GM13977 (cell line): ENCODE measurements at regions not wholly inside any gene's neighbourhood (a gene's known extent, or its start where the extent isn't known, plus 50 kb on each side); places are given as distances from the start of the nearest gene placed in this dataset.
"Not testable (repeated sequence)": the region's sequence is repeated elsewhere in the genome, so short reads cannot be mapped to it uniquely, and the experiment has no call there.

Experiments used
- DNase-seq: peaks from one replicate; pipeline ENCODE4 v3.0.0; 2012; ENCODE audit warnings: low spot score
- CTCF ChIP-seq: IDR thresholded peaks from 2 replicates; pipeline ENCODE4 v1.5.1; 2012; ENCODE audit warnings: mild to moderate bottlenecking, control low read depth; ENCODE audit not compliant: insufficient read depth; ENCODE audit errors: extremely low read depth, missing control alignments
- in situ Hi-C: fragments of 300-500 bp; cut with MboI; formaldehyde crosslinking; loops from one replicate; pipeline ENCODE4 v1.12.0; 2022; ENCODE audit warnings: low sequenced_read_pairs, low pct_unique_long_range_greater_than_20kb, mixed read lengths, inconsistent platforms; ENCODE audit not compliant: unreplicated experiment

- in situ Hi-C loops, result no loop called here
- no peak for TF ChIP-seq CTCF
- no peak for DNase-seq
Observed at GRCh38 chr3:38960042-38960622, 91.6 kb downstream of the SCN11A start.

GRCh38 chr3:38958026-38958720 lies 93.6 kb downstream of the SCN11A start:
- TF ChIP-seq CTCF, result no peak
- no peak for DNase-seq
- in situ Hi-C loops, result no loop called here

GRCh38 chr3:38957296-38957695 lies 94.4 kb downstream of the SCN11A start:
- TF ChIP-seq CTCF, result no peak
- in situ Hi-C loops, result no loop called here

GRCh38 chr3:38952721-38953120 lies 99.0 kb downstream of the SCN11A start:
- no peak for TF ChIP-seq CTCF
- no peak for DNase-seq
- in situ Hi-C loops, result no loop called here

More at GRCh38 chr3:38957296-38957695, 94.4 kb downstream of the SCN11A start:
- no peak for DNase-seq

DNA sequence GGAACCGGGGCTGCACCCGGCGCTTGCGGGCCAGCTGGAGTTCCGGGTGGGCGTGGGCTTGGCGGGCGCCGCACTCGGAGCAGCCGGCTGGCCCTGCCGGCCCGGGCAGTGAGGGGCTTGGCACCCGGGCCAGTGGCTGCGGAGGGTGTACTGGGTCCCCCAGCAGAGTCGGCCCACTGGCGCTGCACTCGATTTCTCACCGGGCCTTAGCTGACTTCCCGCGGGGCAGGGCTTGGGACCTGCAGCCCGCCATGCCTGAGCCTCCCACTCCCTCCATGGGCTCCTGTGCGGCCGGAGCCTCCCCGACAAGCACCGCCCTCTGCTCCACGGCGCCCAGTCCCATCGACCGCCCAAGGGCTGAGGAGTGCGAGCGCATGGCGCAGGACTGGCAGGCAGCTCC lies 100.6 kb downstream of the SCN11A start:
- DNase-seq, in situ Hi-C loops: not testable (repeated sequence)

DNA sequence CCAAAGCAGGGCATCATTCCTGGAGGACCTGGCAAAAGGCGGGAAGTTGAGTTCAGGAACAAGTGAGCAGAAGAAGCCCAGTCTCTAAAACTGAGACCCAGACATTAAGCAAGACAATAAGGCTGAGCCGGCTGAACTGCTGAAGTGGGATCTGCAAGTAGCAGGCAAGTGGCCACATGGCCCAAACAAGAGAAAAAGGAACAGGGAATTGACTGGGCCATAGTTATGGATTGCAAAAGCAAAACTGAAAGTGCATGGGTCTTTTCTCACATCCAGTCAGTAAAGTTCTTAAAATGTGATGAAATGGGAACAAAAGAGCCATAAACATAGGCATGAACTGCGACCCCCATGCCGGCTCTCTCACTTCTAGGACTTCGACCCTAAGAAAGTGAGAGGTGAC lies 101.2 kb downstream of the SCN11A start:
- DNase-seq, result no peak
- in situ Hi-C loops, result no loop called here
- TF ChIP-seq CTCF, result no peak

DNA sequence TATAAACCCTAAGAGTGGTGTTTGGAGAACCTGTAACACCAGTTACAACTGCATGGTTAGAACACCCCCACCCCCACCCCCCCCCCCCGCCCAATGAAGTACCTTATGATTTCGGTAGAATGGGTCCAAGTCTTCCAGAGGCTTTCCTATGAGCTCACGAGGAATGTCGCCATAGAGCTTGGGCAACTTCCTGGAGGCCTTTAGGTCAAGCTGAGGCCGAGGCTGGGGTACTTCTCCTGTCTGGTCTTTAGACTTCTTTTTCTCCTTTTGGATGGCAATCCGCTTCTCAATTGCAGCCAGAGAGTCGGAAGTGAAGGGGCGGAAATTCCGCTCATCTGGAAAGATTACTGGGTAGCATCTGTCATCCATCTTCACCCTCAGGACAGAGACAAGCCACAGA lies 101.8 kb downstream of the SCN11A start:
- in situ Hi-C loops, result no loop called here
- no peak for TF ChIP-seq CTCF
- no peak for DNase-seq
